BJ (cell line): ENCODE measurements at regions not wholly inside any gene's neighbourhood (a gene's known extent, or its start where the extent isn't known, plus 50 kb on each side); places are given as distances from the start of the nearest gene placed in this dataset.

Experiments
- CTCF ChIA-PET: fragments of 350-600 bp; formaldehyde crosslinking; extraction: SDS; loops from one replicate; lab custom pipeline; 2021; ENCODE audit warnings: antibody characterized with exemption, inconsistent platforms; lab: Yijun Ruan, JAX
- POLR2A ChIA-PET: fragments of 300-600 bp; sonication (Branson Sonifier 250); formaldehyde crosslinking; extraction: SDS; loops from one replicate; lab custom pipeline; 2021; ENCODE audit warnings: antibody characterized with exemption; lab: Charles Lee
- DNase-seq: peaks from one replicate; pipeline ENCODE4 v3.0.0-alpha.2; 2011; ENCODE audit warnings: low read depth
- H3K27me3 ChIP-seq: 2 replicates; pipeline ENCODE4 v1.6.0; 2011; ENCODE audit warnings: low read length; ENCODE audit not compliant: control insufficient read depth, insufficient read depth
- H3K36me3 ChIP-seq: 2 replicates; pipeline ENCODE4 v1.5.1; 2011; ENCODE audit warnings: low read length; ENCODE audit not compliant: control insufficient read depth, insufficient read depth
- H3K4me3 ChIP-seq: 2 replicates; pipeline ENCODE4 v1.5.1; 2011; ENCODE audit warnings: low read depth, mild to moderate bottlenecking, control low read depth, low read length
- TF ChIP-seq, protein P1 (sequence below): IDR thresholded peaks from 2 replicates; pipeline ENCODE4 v1.5.1; 2011; ENCODE audit warnings: low read depth, mild to moderate bottlenecking, control low read depth, inconsistent platforms, low read length, moderate library complexity; ENCODE audit not compliant: insufficient read depth

DNA sequence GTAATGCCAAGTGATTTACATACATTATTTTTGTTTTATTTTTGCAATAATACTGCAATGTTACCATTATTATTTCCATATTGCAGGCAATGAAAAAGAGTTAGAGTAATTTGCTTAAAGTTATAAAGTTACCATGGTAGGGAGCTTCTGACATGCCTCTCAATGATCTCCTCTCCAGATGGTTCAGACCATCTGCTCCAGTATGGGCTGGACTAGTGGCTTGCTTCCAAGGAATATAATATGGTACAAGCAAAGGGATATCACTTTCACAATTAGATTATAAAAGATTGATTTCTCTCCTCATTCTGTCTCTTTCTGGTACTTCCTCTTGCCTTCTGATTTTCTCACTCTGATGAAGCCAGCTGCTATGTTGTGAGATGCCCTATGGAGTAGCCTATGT is 245.4 kb downstream of the INSIG2 start:
- ChIA-PET CTCF (interaction anchor here (0.9 kb wide), 1 partner anchor 112 kb away, joined by 3 read pairs; no protein-coding TSS in a partner anchor), POLR2A (no interaction called here)
- Histone ChIP-seq H3K27me3 (no peaks in the 10 kb centered on the region), H3K36me3 (no peaks in the 10 kb centered on the region), H3K4me3 (no peak overlapping the region)
- TF ChIP-seq, protein P1, sequence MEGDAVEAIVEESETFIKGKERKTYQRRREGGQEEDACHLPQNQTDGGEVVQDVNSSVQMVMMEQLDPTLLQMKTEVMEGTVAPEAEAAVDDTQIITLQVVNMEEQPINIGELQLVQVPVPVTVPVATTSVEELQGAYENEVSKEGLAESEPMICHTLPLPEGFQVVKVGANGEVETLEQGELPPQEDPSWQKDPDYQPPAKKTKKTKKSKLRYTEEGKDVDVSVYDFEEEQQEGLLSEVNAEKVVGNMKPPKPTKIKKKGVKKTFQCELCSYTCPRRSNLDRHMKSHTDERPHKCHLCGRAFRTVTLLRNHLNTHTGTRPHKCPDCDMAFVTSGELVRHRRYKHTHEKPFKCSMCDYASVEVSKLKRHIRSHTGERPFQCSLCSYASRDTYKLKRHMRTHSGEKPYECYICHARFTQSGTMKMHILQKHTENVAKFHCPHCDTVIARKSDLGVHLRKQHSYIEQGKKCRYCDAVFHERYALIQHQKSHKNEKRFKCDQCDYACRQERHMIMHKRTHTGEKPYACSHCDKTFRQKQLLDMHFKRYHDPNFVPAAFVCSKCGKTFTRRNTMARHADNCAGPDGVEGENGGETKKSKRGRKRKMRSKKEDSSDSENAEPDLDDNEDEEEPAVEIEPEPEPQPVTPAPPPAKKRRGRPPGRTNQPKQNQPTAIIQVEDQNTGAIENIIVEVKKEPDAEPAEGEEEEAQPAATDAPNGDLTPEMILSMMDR, result no peak
- no peak for DNase-seq

DNA sequence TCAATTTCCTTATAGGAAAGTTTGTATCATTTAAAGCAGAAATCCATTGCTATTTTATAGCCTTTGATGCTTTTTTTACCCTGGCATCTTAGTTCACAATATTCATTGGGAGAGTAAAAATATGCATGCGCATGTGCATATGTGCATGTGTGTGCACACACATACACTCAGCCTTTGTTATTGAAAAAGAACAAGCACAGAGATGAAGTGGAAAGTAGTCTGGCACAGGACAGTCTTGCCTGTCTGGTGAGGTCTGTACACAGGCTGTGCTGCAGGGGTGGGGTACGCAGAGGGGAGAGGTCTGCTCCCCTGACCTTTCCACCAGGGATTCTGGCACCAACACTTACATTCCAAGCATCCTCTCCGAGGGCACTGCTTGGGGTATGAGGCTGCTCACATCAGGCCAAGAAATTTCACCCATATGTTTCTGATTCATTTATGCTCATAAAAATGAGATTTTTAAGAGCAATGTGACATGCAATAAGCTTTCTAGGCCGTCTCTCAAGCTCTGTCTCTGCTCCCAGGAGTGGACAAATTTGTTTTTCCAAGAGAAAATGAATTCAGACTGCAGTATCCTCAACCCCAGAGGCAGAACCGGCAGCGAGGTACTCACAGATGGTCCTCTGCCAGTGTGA is 237.2 kb downstream of the INSIG2 start:
- TF ChIP-seq, protein P1, result no peak
- ChIA-PET POLR2A (no interaction called here), CTCF (interaction anchor here (0.6 kb wide), 1 partner anchor 511 kb away, joined by 3 read pairs; the partner anchor contains the start of gene DDX18)
- no peaks in the 10 kb centered on the region for H3K27me3 ChIP-seq
- no peak overlapping the region for H3K4me3 ChIP-seq
- DNase-seq, result no peak
- H3K36me3 ChIP-seq, result no peaks in the 10 kb centered on the region

DNA sequence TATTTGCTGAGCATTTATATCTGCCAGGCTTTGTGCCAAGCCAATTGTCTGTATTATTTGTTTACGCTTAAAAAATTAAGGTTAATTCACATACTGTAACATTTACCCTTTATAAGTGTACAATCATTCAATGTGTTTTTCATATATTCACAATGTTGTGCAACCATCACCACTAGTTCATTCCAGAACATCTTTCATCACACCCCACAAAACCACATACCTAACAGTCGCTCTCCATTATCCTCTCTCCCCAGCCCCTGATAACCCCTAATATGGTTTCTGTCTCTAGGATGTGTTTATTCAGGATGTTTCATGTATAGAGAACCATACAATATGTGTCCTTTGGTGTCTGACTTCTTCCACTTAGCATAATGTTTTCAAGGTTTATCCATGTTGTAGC is 234.1 kb downstream of the INSIG2 start:
- ChIA-PET POLR2A (no interaction called here), CTCF (no interaction called here)
- no peak for DNase-seq
- H3K27me3 ChIP-seq, result no peaks in the 10 kb centered on the region
- TF ChIP-seq, protein P1, result no peak
- H3K36me3 ChIP-seq, result no peaks in the 10 kb centered on the region
- H3K4me3 ChIP-seq, result no peak overlapping the region

DNA sequence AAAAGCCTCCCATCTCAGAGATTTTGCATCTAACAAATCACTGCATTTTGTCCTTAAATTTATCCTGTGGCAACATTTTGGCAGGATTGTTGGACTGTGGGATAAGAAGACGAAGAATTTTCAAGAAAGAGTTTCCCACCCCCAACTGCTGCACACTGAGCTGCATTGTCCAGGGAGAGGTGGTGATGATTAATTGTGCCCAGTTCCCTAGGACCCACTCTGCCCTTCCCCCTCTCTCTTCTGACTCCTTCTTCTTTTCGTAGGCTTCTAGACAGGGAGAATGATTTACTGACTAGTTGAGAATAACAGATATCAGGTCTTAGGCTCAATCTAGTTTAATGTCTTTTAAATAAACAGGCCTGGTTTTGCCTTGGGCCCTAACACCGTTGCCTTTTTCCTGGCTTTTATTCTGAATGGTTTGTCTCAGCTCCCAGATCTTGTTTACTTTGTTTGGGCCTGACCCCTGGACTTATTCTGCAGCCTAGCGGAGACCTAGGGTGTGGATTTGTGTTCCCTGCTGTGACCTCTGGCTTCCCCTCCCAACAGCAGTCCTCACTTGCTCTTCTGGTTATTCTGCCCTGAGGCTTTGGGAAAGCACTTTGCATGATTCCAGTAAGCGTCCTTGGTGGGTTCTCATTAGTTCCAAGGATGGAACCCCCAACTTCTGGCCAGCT is 233.3 kb downstream of the INSIG2 start:
- H3K27me3 ChIP-seq, result no peaks in the 10 kb centered on the region
- no peaks in the 10 kb centered on the region for H3K36me3 ChIP-seq
- no peak for DNase-seq
- no peak overlapping the region for H3K4me3 ChIP-seq
- ChIA-PET POLR2A (no interaction called here), CTCF (no interaction called here)
- TF ChIP-seq, protein P1, result no peak

DNA sequence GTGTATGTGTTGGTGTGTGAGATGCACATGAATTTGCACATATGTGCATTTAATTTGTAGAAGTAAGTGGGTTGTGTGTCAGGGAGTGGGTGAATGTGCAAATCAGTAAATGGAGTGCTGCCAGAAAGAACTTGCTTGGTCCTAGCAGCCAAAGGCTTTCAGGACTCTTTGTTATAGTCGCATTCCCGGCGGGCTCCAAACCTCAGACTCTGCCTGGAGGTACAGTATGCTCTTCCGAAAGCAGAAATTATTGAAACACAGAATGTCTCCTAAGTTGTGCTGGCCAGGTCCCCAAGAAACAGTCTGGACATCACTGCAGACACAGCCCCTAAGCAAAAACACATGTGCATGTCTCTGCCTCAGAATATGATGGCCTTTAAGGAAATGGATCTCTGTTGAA is 232.4 kb downstream of the INSIG2 start:
- CTCF ChIA-PET, result no interaction called here
- Histone ChIP-seq H3K4me3 (no peak overlapping the region), H3K27me3 (no peaks in the 10 kb centered on the region), H3K36me3 (no peaks in the 10 kb centered on the region)
- TF ChIP-seq, protein P1, result no peak
- DNase-seq, result no peak
- POLR2A ChIA-PET, result no interaction called here
